ENCODE measurements at regions not wholly inside any gene's neighbourhood (a gene's known extent, or its start where the extent isn't known, plus 50 kb on each side); places are given as distances from the start of the nearest gene placed in this dataset.

DNA sequence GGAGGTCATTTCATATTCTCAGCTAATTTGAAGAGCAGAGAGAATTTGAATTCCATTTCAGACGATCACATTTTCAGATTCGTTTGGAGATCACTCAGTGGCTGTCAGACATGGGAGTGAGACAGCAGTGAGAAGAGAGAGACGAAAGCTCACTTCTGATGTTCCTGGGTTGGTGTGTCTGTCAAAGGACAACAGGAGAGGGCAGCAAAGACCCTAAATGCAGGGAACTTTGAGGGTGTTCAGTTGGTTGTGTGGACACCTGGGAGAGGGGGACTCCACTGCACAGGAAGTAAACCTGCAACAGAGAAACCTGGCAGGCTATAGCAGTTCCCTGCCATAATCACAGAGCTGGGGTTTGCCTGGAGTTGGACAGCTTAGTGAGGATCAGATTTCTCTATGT, 675.1 kb downstream of the SQOR start:
- no peaks in the 10 kb centered on the region for H3K27me3 ChIP-seq (ENCODE audit: insufficient read depth, low read length, poor library complexity, severe bottlenecking)
- POLR2A ChIA-PET = no interaction called here
- no peaks in the 10 kb centered on the region for H3K27me3 Mint-ChIP-seq

GRCh38 chr15:46312133-46312740, 677.4 kb downstream of the SQOR start:
- Mint-ChIP-seq H3K27me3 (no peaks in the 10 kb centered on the region), H3K27ac (no peak overlapping the region), H3K9me3 (no peaks in the 10 kb centered on the region), H3K4me3 (no peak overlapping the region), H3K4me1 (no peaks in the 10 kb centered on the region), H3K36me3 (no peaks in the 10 kb centered on the region)
- Histone ChIP-seq H3K27ac (ENCODE audit: low read depth, low read length) (no peak overlapping the region), H3K4me1 (ENCODE audit: insufficient read depth, low read length) (no peaks in the 10 kb centered on the region), H3K4me3 (ENCODE audit: low read length) (no peak overlapping the region), H3K9me3 (ENCODE audit: low read length) (no peaks in the 10 kb centered on the region), H3K27me3 (ENCODE audit: insufficient read depth, low read length, poor library complexity, severe bottlenecking) (no peaks in the 10 kb centered on the region), H3K36me3 (ENCODE audit: insufficient read depth, low read length) (no peaks in the 10 kb centered on the region)
- ChIA-PET POLR2A (no interaction called here), CTCF (interaction anchor here (1.2 to 1.5 kb wide), 2 partner anchors 14 to 52 kb away, joined by 3 to 4 read pairs; no protein-coding TSS in a partner anchor)
- DNase-seq = peak; percentile 3 to 50 (median 13)

More for the DNA sequence above, 675.1 kb downstream of the SQOR start:
- Mint-ChIP-seq H3K4me1 (no peaks in the 10 kb centered on the region), H3K9me3 (no peaks in the 10 kb centered on the region), H3K36me3 (no peaks in the 10 kb centered on the region), H3K4me3 (no peak overlapping the region), H3K27ac (no peak overlapping the region)
- H3K4me1 ChIP-seq (ENCODE audit: insufficient read depth, low read length) = no peaks in the 10 kb centered on the region
- H3K4me3 ChIP-seq (ENCODE audit: low read length) = no peak overlapping the region
- no peaks in the 10 kb centered on the region for H3K36me3 ChIP-seq (ENCODE audit: insufficient read depth, low read length)
- no peak overlapping the region for H3K27ac ChIP-seq (ENCODE audit: low read depth, low read length)
- no peaks in the 10 kb centered on the region for H3K9me3 ChIP-seq (ENCODE audit: low read length)
- CTCF ChIA-PET = no interaction called here
- DNase-seq = no peak

- no peaks in the 10 kb centered on the region for H3K9me3 ChIP-seq (ENCODE audit: low read length)
- CTCF ChIA-PET = no interaction called here
- Mint-ChIP-seq H3K36me3 (no peaks in the 10 kb centered on the region), H3K4me1 (no peaks in the 10 kb centered on the region), H3K27me3 (peaks cover 0 to 3% of the 10 kb centered on the region in 2 donors), H3K4me3 (no peak overlapping the region), H3K27ac (no peak overlapping the region), H3K9me3 (no peaks in the 10 kb centered on the region)
- DNase-seq = no peak
- POLR2A ChIA-PET = no interaction called here
- no peaks in the 10 kb centered on the region for H3K4me1 ChIP-seq (ENCODE audit: insufficient read depth, low read length)
- H3K36me3 ChIP-seq (ENCODE audit: insufficient read depth, low read length) = no peaks in the 10 kb centered on the region
- no peak overlapping the region for H3K27ac ChIP-seq (ENCODE audit: low read depth, low read length)
- no peak overlapping the region for H3K4me3 ChIP-seq (ENCODE audit: low read length)
- no peaks in the 10 kb centered on the region for H3K27me3 ChIP-seq (ENCODE audit: insufficient read depth, low read length, poor library complexity, severe bottlenecking)
Observed at GRCh38 chr15:46315434-46315833, 680.6 kb downstream of the SQOR start.

DNA sequence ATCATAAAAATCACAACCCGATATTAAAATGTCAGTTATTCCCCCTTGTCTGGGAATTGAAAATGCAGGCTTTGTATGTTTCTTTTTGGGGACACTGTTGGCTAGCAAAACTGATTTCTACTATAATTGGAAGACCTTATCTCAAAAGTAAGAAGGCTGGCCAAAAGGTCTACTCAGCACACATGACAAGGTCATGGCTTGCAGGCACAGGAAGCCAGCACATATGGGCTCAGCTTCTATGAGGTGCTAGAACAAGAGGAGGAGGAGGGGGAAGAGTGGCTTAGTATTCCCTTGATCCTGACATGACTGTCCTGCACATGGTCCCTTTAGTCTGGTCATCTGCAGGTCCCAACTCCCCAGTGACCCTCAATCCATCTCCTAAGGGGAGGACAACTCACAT, 681.2 kb downstream of the SQOR start:
- Histone ChIP-seq H3K4me3 (ENCODE audit: low read length) (no peak overlapping the region), H3K27me3 (ENCODE audit: insufficient read depth, low read length, poor library complexity, severe bottlenecking) (no peaks in the 10 kb centered on the region), H3K4me1 (ENCODE audit: insufficient read depth, low read length) (no peaks in the 10 kb centered on the region), H3K36me3 (ENCODE audit: insufficient read depth, low read length) (no peaks in the 10 kb centered on the region), H3K27ac (ENCODE audit: low read depth, low read length) (no peak overlapping the region), H3K9me3 (ENCODE audit: low read length) (no peaks in the 10 kb centered on the region)
- Mint-ChIP-seq H3K27ac (no peak overlapping the region), H3K4me1 (no peaks in the 10 kb centered on the region), H3K27me3 (peaks cover 0 to 3% of the 10 kb centered on the region in 2 donors), H3K4me3 (no peak overlapping the region), H3K9me3 (no peaks in the 10 kb centered on the region), H3K36me3 (no peaks in the 10 kb centered on the region)
- no peak for DNase-seq
- POLR2A ChIA-PET = no interaction called here
- CTCF ChIA-PET = no interaction called here

DNA sequence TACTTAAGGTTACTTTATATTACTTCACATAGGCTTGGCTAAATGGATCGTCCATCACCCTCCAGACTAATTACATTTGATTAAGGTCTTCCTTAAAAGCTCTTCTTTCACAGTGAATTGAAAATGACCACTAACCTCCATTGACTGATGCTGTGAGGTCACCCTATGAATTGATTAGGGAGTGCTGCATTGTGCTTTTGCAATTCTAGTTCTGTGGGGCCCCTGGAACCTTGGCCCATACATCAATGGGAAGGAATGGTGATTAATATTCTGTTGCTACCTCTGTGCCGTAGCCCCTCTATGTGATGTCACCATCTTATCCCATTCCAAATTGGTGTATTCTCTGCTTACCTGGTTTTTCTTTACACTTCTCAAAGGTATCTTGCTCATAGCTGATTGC, 682.2 kb downstream of the SQOR start:
- Mint-ChIP-seq H3K4me1 (no peaks in the 10 kb centered on the region), H3K9me3 (no peaks in the 10 kb centered on the region), H3K27me3 (peaks cover 0 to 3% of the 10 kb centered on the region in 2 donors), H3K4me3 (no peak overlapping the region), H3K27ac (no peak overlapping the region), H3K36me3 (no peaks in the 10 kb centered on the region)
- no peaks in the 10 kb centered on the region for H3K36me3 ChIP-seq (ENCODE audit: insufficient read depth, low read length)
- H3K4me3 ChIP-seq (ENCODE audit: low read length) = no peak overlapping the region
- H3K27ac ChIP-seq (ENCODE audit: low read depth, low read length) = no peak overlapping the region
- no peaks in the 10 kb centered on the region for H3K4me1 ChIP-seq (ENCODE audit: insufficient read depth, low read length)
- H3K9me3 ChIP-seq (ENCODE audit: low read length) = no peaks in the 10 kb centered on the region
- ChIA-PET CTCF (interaction anchor here (1.0 kb wide), 1 partner anchor 12 kb away, joined by 3 read pairs; no protein-coding TSS in a partner anchor), POLR2A (no interaction called here)
- H3K27me3 ChIP-seq (ENCODE audit: insufficient read depth, low read length, poor library complexity, severe bottlenecking) = no peaks in the 10 kb centered on the region
- DNase-seq = no peak

DNA sequence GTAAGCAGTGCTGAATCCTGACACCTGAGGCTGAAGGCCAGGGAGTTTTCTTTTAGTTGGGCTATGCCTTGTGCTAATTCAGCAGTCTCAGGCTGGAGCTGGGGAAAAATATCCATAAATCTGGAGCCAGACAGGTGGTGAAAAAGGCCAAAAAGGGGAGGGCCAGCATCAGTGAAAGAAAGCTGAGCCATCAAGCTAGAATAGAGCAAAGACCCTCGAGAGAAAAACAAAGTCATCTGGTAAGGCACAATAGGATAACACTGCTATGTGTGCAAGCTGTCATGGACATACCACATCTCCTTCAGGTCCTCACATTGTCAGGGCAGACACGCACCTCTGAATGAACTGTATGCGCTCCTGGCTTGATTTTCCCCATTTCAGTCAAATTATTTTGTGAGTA, 687.9 kb downstream of the SQOR start:
- Histone ChIP-seq H3K27me3 (ENCODE audit: insufficient read depth, low read length, poor library complexity, severe bottlenecking) (no peaks in the 10 kb centered on the region), H3K4me3 (ENCODE audit: low read length) (no peak overlapping the region), H3K9me3 (ENCODE audit: low read length) (no peaks in the 10 kb centered on the region), H3K36me3 (ENCODE audit: insufficient read depth, low read length) (no peaks in the 10 kb centered on the region), H3K4me1 (ENCODE audit: insufficient read depth, low read length) (no peaks in the 10 kb centered on the region), H3K27ac (ENCODE audit: low read depth, low read length) (no peak overlapping the region)
- Mint-ChIP-seq H3K4me1 (no peaks in the 10 kb centered on the region), H3K9me3 (peaks cover 0 to 2% (median 0%) of the 10 kb centered on the region in 5 donors), H3K27ac (no peak overlapping the region), H3K36me3 (no peaks in the 10 kb centered on the region), H3K4me3 (no peak overlapping the region), H3K27me3 (peaks cover 0 to 4% of the 10 kb centered on the region in 2 donors)
- ChIA-PET CTCF (no interaction called here), POLR2A (no interaction called here)
- DNase-seq = no peak

- no peaks in the 10 kb centered on the region for H3K4me1 ChIP-seq (ENCODE audit: insufficient read depth, low read length)
- Mint-ChIP-seq H3K4me1 (no peaks in the 10 kb centered on the region), H3K27me3 (peaks cover 0 to 1% of the 10 kb centered on the region in 2 donors), H3K9me3 (peaks cover 0 to 2% (median 0%) of the 10 kb centered on the region in 5 donors), H3K27ac (no peak overlapping the region), H3K36me3 (no peaks in the 10 kb centered on the region), H3K4me3 (no peak overlapping the region)
- H3K9me3 ChIP-seq (ENCODE audit: low read length) = no peaks in the 10 kb centered on the region
- H3K27ac ChIP-seq (ENCODE audit: low read depth, low read length) = no peak overlapping the region
- H3K27me3 ChIP-seq (ENCODE audit: insufficient read depth, low read length, poor library complexity, severe bottlenecking) = no peaks in the 10 kb centered on the region
- ChIA-PET POLR2A (no interaction called here), CTCF (no interaction called here)
- no peak overlapping the region for H3K4me3 ChIP-seq (ENCODE audit: low read length)
- H3K36me3 ChIP-seq (ENCODE audit: insufficient read depth, low read length) = no peaks in the 10 kb centered on the region
- DNase-seq = no peak
Observed at GRCh38 chr15:46326173-46326572, 691.3 kb downstream of the SQOR start.

DNA sequence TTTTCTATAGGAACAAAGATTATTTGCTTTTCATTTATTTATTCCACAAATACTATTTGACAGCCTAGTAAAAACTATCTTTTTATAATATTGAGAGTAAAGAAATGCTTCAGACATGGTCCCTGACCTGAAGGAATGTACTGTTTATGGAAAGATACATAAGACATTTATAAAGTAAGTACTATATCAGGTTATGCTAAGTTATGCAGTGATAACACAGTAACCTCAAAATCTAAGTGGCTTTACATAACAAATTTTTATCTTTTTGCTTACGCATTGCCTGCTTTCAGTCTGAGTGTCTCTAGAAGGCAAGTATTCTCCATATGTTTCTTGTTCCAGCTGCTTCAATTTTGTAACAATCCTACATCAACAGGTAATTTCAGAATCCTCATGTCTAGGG, 694.0 kb downstream of the SQOR start:
- H3K4me3 ChIP-seq (ENCODE audit: low read length) = no peak overlapping the region
- H3K4me1 ChIP-seq (ENCODE audit: insufficient read depth, low read length) = no peaks in the 10 kb centered on the region
- no peak overlapping the region for H3K27ac ChIP-seq (ENCODE audit: low read depth, low read length)
- DNase-seq = no peak
- peaks cover 0 to 1% (median 0%) of the 10 kb centered on the region in 5 donors for H3K9me3 Mint-ChIP-seq
- H3K27ac Mint-ChIP-seq = no peak overlapping the region
- no peaks in the 10 kb centered on the region for H3K9me3 ChIP-seq (ENCODE audit: low read length)
- H3K36me3 ChIP-seq (ENCODE audit: insufficient read depth, low read length) = no peaks in the 10 kb centered on the region
- ChIA-PET POLR2A (no interaction called here), CTCF (no interaction called here)
- no peaks in the 10 kb centered on the region for H3K36me3 Mint-ChIP-seq
- no peaks in the 10 kb centered on the region for H3K27me3 Mint-ChIP-seq
- H3K4me3 Mint-ChIP-seq = no peak overlapping the region
- no peaks in the 10 kb centered on the region for H3K27me3 ChIP-seq (ENCODE audit: insufficient read depth, low read length, poor library complexity, severe bottlenecking)
- no peaks in the 10 kb centered on the region for H3K4me1 Mint-ChIP-seq

DNA sequence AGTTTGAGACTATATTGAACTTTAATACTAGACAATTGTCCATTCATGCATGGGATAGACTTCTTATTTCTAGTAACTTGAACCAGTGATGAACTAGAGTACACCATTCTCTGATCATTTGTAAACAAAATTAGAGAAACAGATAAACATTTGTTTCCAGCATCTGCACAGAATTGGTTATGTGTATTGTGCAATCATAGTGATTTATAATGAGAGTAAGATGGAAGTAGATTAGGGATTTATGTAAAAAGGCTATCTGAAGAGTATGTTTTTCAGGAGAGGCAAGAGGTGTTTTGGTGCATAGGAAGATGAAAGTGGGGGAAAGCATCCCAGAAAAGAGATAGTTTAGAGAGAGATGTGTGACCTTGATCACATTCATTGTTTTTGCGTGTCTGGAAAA, 695.0 kb downstream of the SQOR start:
- Mint-ChIP-seq H3K27me3 (no peaks in the 10 kb centered on the region), H3K9me3 (peaks cover 0 to 1% (median 0%) of the 10 kb centered on the region in 5 donors), H3K4me1 (no peaks in the 10 kb centered on the region), H3K4me3 (no peak overlapping the region), H3K27ac (no peak overlapping the region), H3K36me3 (no peaks in the 10 kb centered on the region)
- H3K36me3 ChIP-seq (ENCODE audit: insufficient read depth, low read length) = no peaks in the 10 kb centered on the region
- no peak overlapping the region for H3K27ac ChIP-seq (ENCODE audit: low read depth, low read length)
- no peak for DNase-seq
- H3K27me3 ChIP-seq (ENCODE audit: insufficient read depth, low read length, poor library complexity, severe bottlenecking) = no peaks in the 10 kb centered on the region
- H3K9me3 ChIP-seq (ENCODE audit: low read length) = no peaks in the 10 kb centered on the region
- CTCF ChIA-PET = no interaction called here
- no peak overlapping the region for H3K4me3 ChIP-seq (ENCODE audit: low read length)
- POLR2A ChIA-PET = no interaction called here
- no peaks in the 10 kb centered on the region for H3K4me1 ChIP-seq (ENCODE audit: insufficient read depth, low read length)

Measured in CD8-positive, alpha-beta memory T cell (primary cell).